Dedifferentiated amniotic fluid mesenchymal stem cell (primary cell): ENCODE measurements at regions not wholly inside any gene's neighbourhood (a gene's known extent, or its start where the extent isn't known, plus 50 kb on each side); places are given as distances from the start of the nearest gene placed in this dataset.

Source experiments
- DNase-seq: peaks from one replicate; pipeline ENCODE4 v3.0.0-alpha.2; 2016; ENCODE audit errors: extremely low spot score

DNA sequence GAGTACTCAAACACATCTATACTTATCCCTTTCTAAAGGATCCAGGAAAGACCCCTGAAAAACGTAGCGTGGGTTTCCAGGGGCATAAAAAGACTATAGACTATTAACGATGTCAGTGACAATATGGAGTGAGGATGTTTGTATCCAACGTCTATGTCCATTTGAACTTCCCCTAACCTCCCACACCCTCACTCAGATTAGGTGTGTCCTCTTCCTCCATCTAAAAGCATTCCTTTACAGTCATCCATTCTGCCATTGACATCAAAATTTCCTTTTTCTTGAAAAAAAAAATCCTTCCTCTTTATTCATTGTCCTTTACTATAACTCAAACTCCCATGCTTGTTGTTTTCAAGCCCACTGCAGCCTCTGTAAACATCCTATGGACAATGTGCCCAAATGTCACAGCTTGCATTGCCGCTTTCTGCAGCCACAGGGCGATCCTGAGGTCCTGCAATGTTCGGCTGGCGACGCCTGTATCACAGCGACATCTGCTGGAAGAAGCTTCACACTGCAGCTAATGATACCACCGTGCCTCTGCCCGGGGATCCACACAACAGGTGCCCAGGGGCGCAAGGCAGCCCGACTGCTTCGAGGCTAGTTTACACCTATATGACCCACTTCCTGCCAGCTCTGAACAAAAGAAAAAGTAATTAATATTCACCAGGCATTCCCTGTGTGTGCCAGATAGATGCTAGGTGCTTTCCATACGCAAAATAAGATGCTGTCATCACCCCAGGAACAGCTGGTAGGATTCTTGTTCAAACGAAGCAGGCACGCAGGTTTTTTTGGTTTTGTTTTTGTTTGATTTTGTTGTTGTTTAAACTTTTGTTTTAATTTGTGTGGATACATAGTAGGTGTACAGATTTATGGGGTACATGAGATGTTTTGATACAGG lies 267.9 kb upstream of the GHITM start:
- DNase-seq, result peak; percentile 76

GRCh38 chr10:83880252-83880791 lies 259.0 kb upstream of the GHITM start:
- DNase-seq, result no peak

DNA sequence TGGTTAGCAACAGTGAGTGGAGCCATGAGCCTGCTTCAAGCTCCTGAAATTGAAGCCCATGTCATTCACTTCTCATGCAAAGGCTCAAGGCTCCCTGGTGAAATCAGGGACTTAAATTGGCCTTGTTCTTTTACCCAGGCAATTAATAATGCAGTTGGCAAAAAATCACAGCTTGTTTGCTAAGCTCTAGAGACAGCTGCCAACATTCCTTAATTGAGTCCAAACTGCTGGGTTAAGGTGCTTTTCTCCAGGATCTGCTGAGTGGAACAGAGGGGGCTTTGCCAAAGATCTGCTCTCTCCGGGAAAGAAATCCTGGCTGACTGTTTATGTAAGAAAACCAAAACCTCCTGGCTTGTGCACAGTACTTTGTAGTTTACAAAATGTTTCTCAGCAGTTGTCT lies 257.6 kb upstream of the GHITM start:
- DNase-seq, result no peak

- DNase-seq, result no peak
Measured at GRCh38 chr10:83886871-83887270, 252.4 kb upstream of the GHITM start.

DNA sequence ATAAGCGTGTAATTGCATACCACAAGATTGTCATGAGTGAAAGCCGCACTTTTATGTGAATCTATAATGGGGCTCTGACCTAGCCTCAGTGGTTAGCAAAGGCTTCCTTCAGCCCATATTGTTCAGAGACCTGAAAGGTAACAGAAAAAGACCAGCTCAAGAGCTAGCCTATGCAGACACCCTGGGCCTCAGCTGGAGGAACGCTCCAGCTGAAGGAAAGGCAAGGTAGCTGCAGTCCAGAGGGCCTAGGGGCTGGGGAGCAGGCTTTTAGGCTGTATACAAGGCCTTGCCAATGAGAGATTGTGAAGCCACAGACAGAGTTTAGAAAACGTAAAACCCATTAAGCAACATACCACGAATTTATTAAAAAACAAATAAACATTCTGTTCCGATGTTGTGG lies 246.6 kb upstream of the GHITM start:
- no peak for DNase-seq

GRCh38 chr10:83896219-83896618 lies 243.1 kb upstream of the GHITM start:
- DNase-seq, result no peak

DNA sequence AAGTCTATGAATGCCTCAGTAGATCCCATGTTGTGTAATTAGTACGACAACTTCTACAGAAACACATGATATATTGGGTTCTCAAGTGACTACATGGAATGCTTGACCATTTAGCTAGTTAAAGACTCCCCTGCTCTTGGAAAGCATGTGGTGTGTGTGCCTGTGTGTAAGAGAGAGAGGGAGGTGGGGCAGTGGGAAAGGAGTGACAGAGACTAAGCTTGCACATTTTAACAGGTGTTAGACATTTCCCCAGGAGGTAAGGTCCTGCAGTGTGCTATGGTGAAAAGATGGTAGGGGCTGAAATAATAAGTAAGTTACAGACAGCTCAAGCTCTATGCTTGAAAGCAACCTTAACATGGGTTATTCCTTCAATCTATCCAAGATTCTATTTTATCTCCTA lies 241.7 kb upstream of the GHITM start:
- no peak for DNase-seq

- no peak for DNase-seq
Measured at GRCh38 chr10:83908506-83908905, 230.8 kb upstream of the GHITM start.

DNA sequence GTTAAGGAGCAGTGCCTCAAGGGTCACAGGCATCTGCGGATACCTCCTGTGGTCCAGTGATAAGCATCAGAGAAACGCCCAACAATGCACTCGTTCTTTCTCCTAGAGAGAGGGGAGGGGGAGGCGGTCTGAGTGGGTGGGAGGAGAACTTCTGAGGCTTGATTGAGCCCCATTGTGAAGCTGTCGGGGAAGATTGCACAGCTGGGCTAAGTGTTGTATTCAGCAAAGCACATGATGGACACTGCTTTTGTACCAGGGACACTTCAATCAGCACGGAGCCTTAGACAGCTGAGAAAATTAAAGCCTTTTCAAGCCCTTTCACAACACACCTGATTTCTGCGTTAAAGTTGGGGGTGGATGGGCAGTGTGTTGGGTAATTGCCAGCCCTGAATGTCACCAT lies 230.3 kb upstream of the GHITM start:
- no peak for DNase-seq

- no peak for DNase-seq
Measured at GRCh38 chr10:83915801-83916200, 223.5 kb upstream of the GHITM start.

DNA sequence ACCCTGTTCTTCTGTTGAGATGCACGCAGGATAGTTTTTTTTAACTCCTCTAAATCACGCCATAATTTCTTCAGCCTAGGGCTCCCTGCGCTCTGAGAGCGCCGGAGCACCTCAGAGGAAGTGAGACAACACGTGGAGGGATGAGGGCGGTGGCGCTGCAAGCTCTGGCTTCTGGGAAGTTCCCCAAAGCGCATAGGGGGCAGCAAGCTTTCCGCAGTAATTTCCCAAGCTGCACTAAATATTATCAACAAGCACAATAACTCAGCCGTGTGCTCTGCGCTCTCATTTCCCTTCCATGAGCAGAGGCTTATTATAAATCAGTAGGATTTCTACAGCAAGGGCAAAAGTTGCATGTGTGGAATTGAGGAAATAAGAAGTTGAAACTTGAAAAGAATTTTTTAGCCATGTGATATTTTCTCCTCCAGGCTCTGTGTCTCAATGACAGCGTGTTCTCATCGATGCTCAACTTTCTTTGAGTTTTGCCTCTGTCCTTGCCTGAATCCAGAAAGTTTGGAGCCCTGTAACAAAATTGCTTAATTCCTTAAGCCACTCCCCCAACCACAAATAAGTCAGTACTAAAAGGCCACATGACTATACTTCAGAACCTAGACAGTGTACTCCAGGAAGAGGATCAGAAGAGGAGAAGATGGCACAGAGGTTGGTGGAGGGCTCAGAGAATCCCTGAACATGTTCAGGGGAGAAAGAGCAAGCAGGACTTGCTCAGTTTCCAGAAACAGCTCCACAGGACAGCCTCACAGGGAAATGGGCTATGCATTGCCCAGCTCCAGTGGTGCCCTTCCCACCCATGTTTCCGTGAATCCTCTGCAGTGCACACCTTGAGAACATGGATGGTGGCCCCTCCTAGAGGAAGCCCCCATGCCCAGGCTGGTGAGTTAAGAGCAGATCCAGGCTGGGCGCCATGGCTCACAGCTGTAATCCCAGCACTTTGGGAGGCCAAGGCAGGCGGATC lies 221.5 kb upstream of the GHITM start:
- no peak for DNase-seq

- DNase-seq, result no peak
Measured at GRCh38 chr10:83919187-83919586, 220.1 kb upstream of the GHITM start.

- DNase-seq, result peak; percentile 45
Measured at GRCh38 chr10:83921984-83922860, 217.1 kb upstream of the GHITM start.

GRCh38 chr10:83925133-83925532 lies 214.2 kb upstream of the GHITM start:
- DNase-seq, result no peak

DNA sequence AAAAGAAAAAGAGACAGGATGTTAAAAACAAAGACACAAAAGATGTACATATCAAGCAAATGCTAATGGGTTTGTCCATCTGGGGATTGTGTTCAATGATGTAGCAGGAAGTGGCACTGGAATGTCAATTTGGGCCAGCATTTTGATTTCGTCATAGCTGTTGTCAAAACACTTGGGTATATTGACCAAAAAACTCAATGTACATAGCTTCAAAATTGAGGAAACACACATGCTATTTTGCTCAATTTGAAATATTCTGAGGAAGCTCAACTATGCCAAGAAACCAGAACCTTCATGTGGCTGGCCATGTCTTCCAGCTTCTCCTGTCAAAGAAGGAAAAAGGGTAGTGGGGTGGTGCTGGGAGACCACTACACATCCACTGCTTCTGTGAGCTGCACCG lies 212.7 kb upstream of the GHITM start:
- no peak for DNase-seq

GRCh38 chr10:83927166-83927565 lies 212.1 kb upstream of the GHITM start:
- no peak for DNase-seq

- no peak for DNase-seq
Measured at GRCh38 chr10:83929399-83929798, 209.9 kb upstream of the GHITM start.

- DNase-seq, result no peak
Measured at GRCh38 chr10:83931669-83932068, 207.6 kb upstream of the GHITM start.

DNA sequence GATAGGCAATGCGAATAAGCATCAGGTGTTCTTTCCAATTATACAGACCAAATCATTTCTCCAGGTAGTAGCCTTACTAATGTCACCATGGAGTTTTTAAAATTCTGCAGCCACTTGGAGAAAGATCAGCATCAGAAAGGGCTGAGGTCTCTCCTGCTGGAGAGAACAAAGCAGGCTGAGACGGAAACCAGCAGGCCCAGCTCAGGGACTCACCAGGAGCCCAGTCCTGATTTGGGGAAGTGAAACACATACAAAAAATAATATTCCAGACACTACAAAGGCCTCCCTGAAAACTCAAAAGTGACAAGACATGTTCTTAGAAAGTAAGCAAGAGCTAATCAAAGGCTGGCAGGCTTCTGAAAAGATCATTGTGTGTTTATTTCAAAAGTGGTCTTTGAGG lies 207.1 kb upstream of the GHITM start:
- DNase-seq, result no peak

GRCh38 chr10:83934062-83934461 lies 205.2 kb upstream of the GHITM start:
- DNase-seq, result no peak

- no peak for DNase-seq
Measured at GRCh38 chr10:83934641-83935338, 204.5 kb upstream of the GHITM start.
